Lower lobe of right lung (tissue), 2 donors: ENCODE measurements at regions not wholly inside any gene's neighbourhood (a gene's known extent, or its start where the extent isn't known, plus 50 kb on each side); places are given as distances from the start of the nearest gene placed in this dataset.
"Not testable (repeated sequence)": the region's sequence is repeated elsewhere in the genome, so short reads cannot be mapped to it uniquely, and the experiment has no call there.

Experiments
- ATAC-seq, 2 donors: fragments of 200-7000 bp; cut with Tn5 transposase; one replicate each; pipeline ENCODE4 v1.9.1; 2020 to 2022; ENCODE audit warnings: mild to moderate bottlenecking in 2 of 2, moderate library complexity in 2 of 2
- DNase-seq: peaks from one replicate; pipeline ENCODE4 v3.0.0-alpha.2; 2020
- H3K27ac ChIP-seq: fragments of 200-600 bp; one replicate; pipeline ENCODE4 v1.8.0; 2022
- H3K27me3 ChIP-seq: fragments of 200-600 bp; one replicate; pipeline ENCODE4 v1.8.0; 2022; ENCODE audit warnings: low read depth
- H3K36me3 ChIP-seq: fragments of 200-600 bp; one replicate; pipeline ENCODE4 v1.8.0; 2022; ENCODE audit warnings: mild to moderate bottlenecking
- H3K4me1 ChIP-seq: fragments of 200-600 bp; one replicate; pipeline ENCODE4 v1.8.0; 2022
- H3K4me3 ChIP-seq: fragments of 200-600 bp; one replicate; pipeline ENCODE4 v1.8.0; 2022; ENCODE audit warnings: mild to moderate bottlenecking
- H3K9me3 ChIP-seq: fragments of 200-600 bp; one replicate; pipeline ENCODE4 v1.8.0; 2022
- intact Hi-C: fragments of 100-400 bp; cut with DNase I; formaldehyde crosslinking; loops from one replicate; pipeline ENCODE4 v1.11.0; 2022
- TF ChIP-seq, protein P1 (sequence below): fragments of 200-600 bp; IDR thresholded peaks from one replicate; pipeline ENCODE4 v1.8.0; 2022; ENCODE audit warnings: antibody characterized with exemption, mild to moderate bottlenecking
- donor health status: DM: no; HTN: yes; CAD: no; lungs with severe emphysema.

DNA sequence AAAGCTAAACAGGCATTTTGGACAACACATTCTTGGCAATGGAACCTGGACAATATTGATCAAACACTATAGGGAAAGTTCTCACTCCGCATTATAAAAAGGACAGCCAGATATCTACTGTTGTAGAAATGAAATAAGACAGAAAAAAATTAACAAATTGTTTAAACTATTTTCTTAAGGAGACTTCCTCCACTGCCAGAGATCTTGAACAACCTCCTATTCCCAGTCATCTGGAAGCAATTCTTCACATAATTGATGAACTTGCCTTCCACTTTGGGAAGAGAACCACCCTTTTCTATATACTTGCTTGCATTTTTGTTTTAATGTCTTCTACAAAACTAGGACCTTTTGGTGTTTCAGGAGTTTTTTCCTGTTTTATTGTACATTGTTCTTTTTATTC, 216.1 kb downstream of the CASP12 start:
- no peaks in the 10 kb centered on the region for H3K9me3 ChIP-seq
- TF ChIP-seq, protein P1, sequence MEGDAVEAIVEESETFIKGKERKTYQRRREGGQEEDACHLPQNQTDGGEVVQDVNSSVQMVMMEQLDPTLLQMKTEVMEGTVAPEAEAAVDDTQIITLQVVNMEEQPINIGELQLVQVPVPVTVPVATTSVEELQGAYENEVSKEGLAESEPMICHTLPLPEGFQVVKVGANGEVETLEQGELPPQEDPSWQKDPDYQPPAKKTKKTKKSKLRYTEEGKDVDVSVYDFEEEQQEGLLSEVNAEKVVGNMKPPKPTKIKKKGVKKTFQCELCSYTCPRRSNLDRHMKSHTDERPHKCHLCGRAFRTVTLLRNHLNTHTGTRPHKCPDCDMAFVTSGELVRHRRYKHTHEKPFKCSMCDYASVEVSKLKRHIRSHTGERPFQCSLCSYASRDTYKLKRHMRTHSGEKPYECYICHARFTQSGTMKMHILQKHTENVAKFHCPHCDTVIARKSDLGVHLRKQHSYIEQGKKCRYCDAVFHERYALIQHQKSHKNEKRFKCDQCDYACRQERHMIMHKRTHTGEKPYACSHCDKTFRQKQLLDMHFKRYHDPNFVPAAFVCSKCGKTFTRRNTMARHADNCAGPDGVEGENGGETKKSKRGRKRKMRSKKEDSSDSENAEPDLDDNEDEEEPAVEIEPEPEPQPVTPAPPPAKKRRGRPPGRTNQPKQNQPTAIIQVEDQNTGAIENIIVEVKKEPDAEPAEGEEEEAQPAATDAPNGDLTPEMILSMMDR: no peak
- H3K36me3 ChIP-seq: no peaks in the 10 kb centered on the region
- H3K27ac ChIP-seq: no peak overlapping the region
- H3K4me1 ChIP-seq: no peaks in the 10 kb centered on the region
- no peak for DNase-seq
- no peak overlapping the region for H3K4me3 ChIP-seq
- no peak for ATAC-seq
- H3K27me3 ChIP-seq: no peaks in the 10 kb centered on the region
- intact Hi-C loops: no loop called here

DNA sequence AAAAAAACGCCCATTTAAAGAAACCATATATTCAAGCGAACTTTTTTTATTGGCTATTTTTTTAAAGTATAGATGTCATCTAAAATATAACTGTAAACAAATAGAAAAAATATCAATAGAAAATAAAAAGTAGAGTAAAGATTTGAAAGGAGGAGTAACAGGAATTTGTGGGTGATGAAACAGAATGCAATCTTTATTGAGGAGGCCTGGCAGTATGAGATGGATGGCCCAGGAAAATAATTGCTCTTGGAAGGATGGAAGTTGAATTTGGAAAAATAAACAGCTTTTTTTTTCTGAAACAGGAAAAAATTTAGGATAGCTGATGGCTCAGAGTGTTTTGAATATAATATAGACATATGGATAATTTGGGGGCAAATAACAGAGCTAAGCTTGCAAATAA, 219.0 kb downstream of the CASP12 start:
- TF ChIP-seq, protein P1: no peak
- Histone ChIP-seq H3K4me3 (no peak overlapping the region), H3K9me3 (no peaks in the 10 kb centered on the region), H3K27me3 (no peaks in the 10 kb centered on the region), H3K4me1 (no peaks in the 10 kb centered on the region), H3K27ac (no peak overlapping the region), H3K36me3 (no peaks in the 10 kb centered on the region)
- no peak for DNase-seq
- intact Hi-C loops: no loop called here
- ATAC-seq: no peak

GRCh38 chr11:104678408-104678807, 219.9 kb downstream of the CASP12 start:
- intact Hi-C loops: no loop called here
- ATAC-seq (no peak), DNase-seq (no peak)
- no peaks in the 10 kb centered on the region for H3K9me3 ChIP-seq
- TF ChIP-seq, protein P1: no peak
- no peaks in the 10 kb centered on the region for H3K4me1 ChIP-seq
- H3K36me3 ChIP-seq: no peaks in the 10 kb centered on the region
- H3K4me3 ChIP-seq: no peak overlapping the region
- H3K27me3 ChIP-seq: no peaks in the 10 kb centered on the region
- no peak overlapping the region for H3K27ac ChIP-seq

- H3K4me3 ChIP-seq, H3K36me3 ChIP-seq, intact Hi-C loops, H3K9me3 ChIP-seq, H3K27me3 ChIP-seq, H3K27ac ChIP-seq, DNase-seq, H3K4me1 ChIP-seq, ATAC-seq: not testable (repeated sequence)
Observed at GRCh38 chr11:104677069-104677468, 221.2 kb downstream of the CASP12 start.

GRCh38 chr11:104672897-104673296, 225.4 kb downstream of the CASP12 start:
- no peaks in the 10 kb centered on the region for H3K27me3 ChIP-seq
- TF ChIP-seq, protein P1: no peak
- DNase-seq (no peak), ATAC-seq (no peak)
- H3K4me3 ChIP-seq: no peak overlapping the region
- intact Hi-C loops: no loop called here
- H3K27ac ChIP-seq: no peak overlapping the region
- no peaks in the 10 kb centered on the region for H3K36me3 ChIP-seq
- H3K4me1 ChIP-seq: no peaks in the 10 kb centered on the region
- no peaks in the 10 kb centered on the region for H3K9me3 ChIP-seq

- intact Hi-C loops: no loop called here
- DNase-seq (no peak), ATAC-seq (peak in 1 of 2 donors; percentile 13)
- H3K27me3 ChIP-seq: no peaks in the 10 kb centered on the region
- H3K9me3 ChIP-seq: no peaks in the 10 kb centered on the region
- H3K36me3 ChIP-seq: no peaks in the 10 kb centered on the region
- H3K4me1 ChIP-seq: no peaks in the 10 kb centered on the region
- H3K4me3 ChIP-seq: no peak overlapping the region
- TF ChIP-seq, protein P1: no peak
- no peak overlapping the region for H3K27ac ChIP-seq
Observed at GRCh38 chr11:104668797-104669463, 229.3 kb downstream of the CASP12 start.
